ENCODE measurements at regions not wholly inside any gene's neighbourhood (a gene's known extent, or its start where the extent isn't known, plus 50 kb on each side); places are given as distances from the start of the nearest gene placed in this dataset.

- TF ChIP-seq REST (IDR thresholded peaks at IDR 0.05; ENCODE audit: insufficient read depth in 1 of 2, low read depth in 2 of 2, low read length in 2 of 2) (no peak), SIN3A (IDR thresholded peaks at IDR 0.05; ENCODE audit: borderline replicate concordance, insufficient read depth, low read length) (no peak), TAF1 (IDR thresholded peaks at IDR 0.05; ENCODE audit: borderline replicate concordance, insufficient read depth, low read length) (no peak), FOXP2 (optimal IDR thresholded peaks at IDR 0.05; ENCODE audit: borderline replicate concordance, extremely low read depth, extremely low read length, insufficient read depth) (no peak), POLR2AphosphoS5 (IDR thresholded peaks at IDR 0.05; ENCODE audit: low read depth, low read length) (no peak)
These were observed 224.2 kb downstream of the CNTN3 start for GRCh38 chr3:74390121-74390877.

- TF ChIP-seq POLR2AphosphoS5 (IDR thresholded peaks at IDR 0.05; ENCODE audit: low read depth, low read length): no peak
- TF ChIP-seq FOXP2 (optimal IDR thresholded peaks at IDR 0.05; ENCODE audit: borderline replicate concordance, extremely low read depth, extremely low read length, insufficient read depth): no peak
- TF ChIP-seq TAF1 (IDR thresholded peaks at IDR 0.05; ENCODE audit: borderline replicate concordance, insufficient read depth, low read length): no peak
- TF ChIP-seq REST (IDR thresholded peaks at IDR 0.05; ENCODE audit: insufficient read depth in 1 of 2, low read depth in 2 of 2, low read length in 2 of 2): no peak
- no peak for TF ChIP-seq SIN3A (IDR thresholded peaks at IDR 0.05; ENCODE audit: borderline replicate concordance, insufficient read depth, low read length)
These were observed 227.2 kb downstream of the CNTN3 start for GRCh38 chr3:74387111-74387735.

GRCh38 chr3:74384159-74384558, 230.3 kb downstream of the CNTN3 start:
- TF ChIP-seq SIN3A (IDR thresholded peaks at IDR 0.05; ENCODE audit: borderline replicate concordance, insufficient read depth, low read length) (no peak), TAF1 (IDR thresholded peaks at IDR 0.05; ENCODE audit: borderline replicate concordance, insufficient read depth, low read length) (no peak), REST (IDR thresholded peaks at IDR 0.05; ENCODE audit: insufficient read depth in 1 of 2, low read depth in 2 of 2, low read length in 2 of 2) (no peak), FOXP2 (optimal IDR thresholded peaks at IDR 0.05; ENCODE audit: borderline replicate concordance, extremely low read depth, extremely low read length, insufficient read depth) (no peak), POLR2AphosphoS5 (IDR thresholded peaks at IDR 0.05; ENCODE audit: low read depth, low read length) (no peak)

- no peak for TF ChIP-seq REST (IDR thresholded peaks at IDR 0.05; ENCODE audit: insufficient read depth in 1 of 2, low read depth in 2 of 2, low read length in 2 of 2)
- TF ChIP-seq FOXP2 (optimal IDR thresholded peaks at IDR 0.05; ENCODE audit: borderline replicate concordance, extremely low read depth, extremely low read length, insufficient read depth): no peak
- no peak for TF ChIP-seq POLR2AphosphoS5 (IDR thresholded peaks at IDR 0.05; ENCODE audit: low read depth, low read length)
- no peak for TF ChIP-seq SIN3A (IDR thresholded peaks at IDR 0.05; ENCODE audit: borderline replicate concordance, insufficient read depth, low read length)
- TF ChIP-seq TAF1 (IDR thresholded peaks at IDR 0.05; ENCODE audit: borderline replicate concordance, insufficient read depth, low read length): no peak
These were observed 236.8 kb downstream of the CNTN3 start for GRCh38 chr3:74377669-74378068.

All from PFSK-1 (cell line).